Naive thymus-derived CD8-positive, alpha-beta T cell (primary cell): ENCODE measurements at regions not wholly inside any gene's neighbourhood (a gene's known extent, or its start where the extent isn't known, plus 50 kb on each side); places are given as distances from the start of the nearest gene placed in this dataset.

Experiments
- ATAC-seq, 2 donors: fragments of 150-1000 bp; cut with Tn5 transposase in 1 of 2; sonication (Bioruptor Pico), chemical (Tn5 transposase) in 1 of 2; 1 replicate in 1 of 2; 2 replicates in 1 of 2; pipeline ENCODE4 v1.10.0; 2021; ENCODE audit warnings: mild to moderate bottlenecking in 2 of 2, moderate library complexity in 2 of 2
- POLR2A ChIA-PET: fragments of 350-600 bp; sonication (Branson Sonifier 250); formaldehyde crosslinking; loops from one replicate; lab custom pipeline; 2021; ENCODE audit warnings: antibody characterized with exemption; lab: Charles Lee
- DNase-seq, 10 donors: peaks; one replicate each; pipeline versions ENCODE4 v3.0.0 to v3.0.0-alpha.2; 2020 to 2022
- H3K27ac Mint-ChIP-seq, 10 donors: one replicate each; pipeline ENCODE4 v1.8.0; 2020 to 2022; ENCODE audit warnings: mild to moderate bottlenecking in 10 of 10, mixed read lengths in 10 of 10, moderate library complexity in 4 of 10, inconsistent platforms in 1 of 10
- H3K27me3 Mint-ChIP-seq, 5 donors: one replicate each; pipeline ENCODE4 v1.8.0; 2021 to 2022; ENCODE audit warnings: mixed read lengths in 5 of 5
- H3K36me3 Mint-ChIP-seq, 3 donors: one replicate each; pipeline ENCODE4 v1.8.0; 2020 to 2022; ENCODE audit warnings: mixed read lengths in 3 of 3, mild to moderate bottlenecking in 2 of 3, inconsistent platforms in 1 of 3
- H3K4me1 Mint-ChIP-seq, 4 donors: one replicate each; pipeline ENCODE4 v1.8.0; 2021 to 2022; ENCODE audit warnings: mixed read lengths in 4 of 4
- H3K4me3 Mint-ChIP-seq, 10 donors: one replicate each; pipeline ENCODE4 v1.8.0; 2020 to 2022; ENCODE audit warnings: mild to moderate bottlenecking in 10 of 10, mixed read lengths in 10 of 10, moderate library complexity in 6 of 10, inconsistent platforms in 1 of 10
- H3K9me3 Mint-ChIP-seq, 9 donors: one replicate each; pipeline ENCODE4 v1.8.0; 2020 to 2022; ENCODE audit warnings: mixed read lengths in 9 of 9, mild to moderate bottlenecking in 3 of 9, inconsistent platforms in 1 of 9, moderate library complexity in 1 of 9

GRCh38 chr14:21941885-21942284 lies 268.3 kb upstream of the OR4E1 start:
- Mint-ChIP-seq H3K27me3 (peaks cover 0 to 2% (median 0%) of the 10 kb centered on the region in 5 donors), H3K36me3 (no peaks in the 10 kb centered on the region), H3K4me3 (peak overlapping the region; percentile 34 to 88 (median 78)), H3K27ac (peak overlapping the region; percentile 27 to 93 (median 90)), H3K9me3 (no peaks in the 10 kb centered on the region), H3K4me1 (peaks cover 9 to 26% (median 19%) of the 10 kb centered on the region in 4 donors)
- ATAC-seq (peak; percentile 23 to 24), DNase-seq (no peak)
- POLR2A ChIA-PET, result interaction anchor here (0.8 to 1.0 kb wide), 4 partner anchors 18 to 628 kb away, joined by 3 to 4 read pairs (median 3); no protein-coding TSS in a partner anchor

DNA sequence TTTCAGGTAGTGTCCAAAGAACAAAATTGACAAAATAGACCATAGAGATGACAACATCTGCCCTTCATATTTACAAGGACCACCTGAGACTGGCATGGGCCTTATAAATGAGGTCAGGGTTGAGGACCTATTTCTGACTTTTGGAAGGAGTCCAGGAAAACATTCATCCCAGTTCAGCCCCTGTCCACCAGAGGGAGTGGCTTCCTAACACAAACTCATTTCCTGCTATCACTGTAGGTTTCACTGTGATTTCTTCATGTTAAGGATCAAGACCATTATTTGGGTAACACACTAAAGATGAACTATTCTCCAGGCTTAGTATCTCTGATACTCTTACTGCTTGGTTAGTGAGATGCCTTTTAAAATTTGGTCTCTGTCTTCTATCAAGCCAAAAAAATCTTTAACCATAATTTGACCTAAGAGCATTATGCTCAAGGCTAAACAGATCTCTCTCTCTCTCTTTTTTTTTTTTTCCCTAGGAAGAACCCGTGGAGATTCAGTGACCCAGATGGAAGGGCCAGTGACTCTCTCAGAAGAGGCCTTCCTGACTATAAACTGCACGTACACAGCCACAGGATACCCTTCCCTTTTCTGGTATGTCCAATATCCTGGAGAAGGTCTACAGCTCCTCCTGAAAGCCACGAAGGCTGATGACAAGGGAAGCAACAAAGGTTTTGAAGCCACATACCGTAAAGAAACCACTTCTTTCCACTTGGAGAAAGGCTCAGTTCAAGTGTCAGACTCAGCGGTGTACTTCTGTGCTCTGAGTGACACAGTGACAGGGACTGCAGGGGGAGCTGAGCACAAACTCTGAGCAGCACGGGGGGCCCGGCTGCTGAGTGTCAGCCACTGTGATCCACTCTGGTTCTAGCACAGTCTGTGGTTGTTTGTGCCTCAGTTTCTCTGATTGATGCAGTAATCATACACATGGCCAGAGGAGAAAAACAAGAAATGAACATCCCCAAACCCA lies 267.6 kb upstream of the OR4E1 start:
- no peaks in the 10 kb centered on the region for H3K9me3 Mint-ChIP-seq
- ATAC-seq, result peak; percentile 88 to 92
- peaks cover 0 to 2% (median 0%) of the 10 kb centered on the region in 5 donors for H3K27me3 Mint-ChIP-seq
- peak overlapping the region; percentile 27 to 93 (median 90) for H3K27ac Mint-ChIP-seq
- H3K4me1 Mint-ChIP-seq, result peaks cover 9 to 26% (median 19%) of the 10 kb centered on the region in 4 donors
- H3K36me3 Mint-ChIP-seq, result no peaks in the 10 kb centered on the region
- POLR2A ChIA-PET, result interaction anchor here (0.8 to 1.0 kb wide), 5 partner anchors 17 to 629 kb away, joined by 3 to 4 read pairs (median 3); no protein-coding TSS in a partner anchor
- peak in 6 of 10 donors; percentile 6 to 50 (median 35) for DNase-seq
- H3K4me3 Mint-ChIP-seq, result peak overlapping the region; percentile 65 to 88 (median 78)

- no peak for DNase-seq
Measured at GRCh38 chr14:21939836-21940235, 266.2 kb upstream of the OR4E1 start.

DNA sequence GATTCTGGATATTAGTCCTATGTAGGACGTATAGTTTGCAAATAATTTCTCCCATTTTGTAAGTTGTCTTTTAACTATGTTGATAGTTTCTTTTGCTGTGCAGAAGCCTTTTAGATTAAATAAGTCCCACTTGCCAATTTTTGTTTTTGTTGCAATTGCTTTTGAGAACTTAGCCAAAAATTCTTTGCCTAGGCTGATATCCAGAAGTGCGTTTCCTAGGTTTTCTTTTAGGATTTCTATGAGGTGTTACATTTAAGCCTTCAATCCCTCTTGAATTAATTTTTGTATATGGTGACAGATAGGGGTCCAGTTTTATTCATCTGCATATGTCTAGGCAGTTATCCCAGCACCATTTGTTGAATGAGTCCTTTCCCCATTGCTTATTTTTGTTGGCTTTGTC lies 264.4 kb upstream of the OR4E1 start:
- Mint-ChIP-seq H3K27ac (peak overlapping the region in 1 of 10 donors; percentile 65), H3K4me1 (peaks cover 9 to 24% (median 20%) of the 10 kb centered on the region in 4 donors)

More at GRCh38 chr14:21939836-21940235, 266.2 kb upstream of the OR4E1 start:
- Mint-ChIP-seq H3K27ac (peak overlapping the region in 1 of 10 donors; percentile 66), H3K27me3 (peaks cover 0 to 2% (median 0%) of the 10 kb centered on the region in 5 donors), H3K4me1 (peaks cover 9 to 23% (median 18%) of the 10 kb centered on the region in 4 donors), H3K36me3 (no peaks in the 10 kb centered on the region), H3K4me3 (no peak overlapping the region), H3K9me3 (no peaks in the 10 kb centered on the region)
- POLR2A ChIA-PET, result no interaction called here
- no peak for ATAC-seq

DNA sequence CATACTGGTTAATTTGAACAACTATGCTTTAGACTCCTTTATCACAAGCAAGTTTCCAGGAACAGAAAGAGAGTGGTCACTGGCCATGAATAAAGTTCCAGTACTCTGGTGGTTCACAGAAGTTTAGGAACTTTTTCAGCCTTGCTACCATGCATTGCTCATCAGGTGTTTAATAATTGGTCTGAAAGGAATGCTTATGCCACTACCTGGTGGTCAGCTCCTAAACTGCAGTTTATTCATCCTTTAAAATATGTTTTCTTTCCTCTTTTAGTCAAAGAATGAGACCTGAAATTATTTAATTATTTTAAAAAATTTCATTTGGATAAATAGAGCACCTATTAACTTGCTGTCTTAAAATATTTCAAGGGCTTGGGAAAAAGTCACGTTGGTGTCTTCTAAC lies 260.1 kb upstream of the OR4E1 start:
- no peaks in the 10 kb centered on the region for H3K9me3 Mint-ChIP-seq
- H3K4me3 Mint-ChIP-seq, result no peak overlapping the region
- H3K36me3 Mint-ChIP-seq, result no peaks in the 10 kb centered on the region
- POLR2A ChIA-PET, result interaction anchor here (1.0 to 2.2 kb wide), 3 partner anchors 9 to 16 kb away, joined by 3 to 11 read pairs (median 4); no protein-coding TSS in a partner anchor
- peaks cover 2 to 15% (median 12%) of the 10 kb centered on the region in 4 donors for H3K4me1 Mint-ChIP-seq
- peak in 1 of 2 donors; percentile 27 for ATAC-seq
- peak in 2 of 10 donors; percentile 28 to 30 for DNase-seq
- H3K27ac Mint-ChIP-seq, result no peak overlapping the region
- H3K27me3 Mint-ChIP-seq, result no peaks in the 10 kb centered on the region

More for the DNA sequence above, 264.4 kb upstream of the OR4E1 start:
- Mint-ChIP-seq H3K9me3 (no peaks in the 10 kb centered on the region), H3K36me3 (no peaks in the 10 kb centered on the region), H3K27me3 (peaks cover 0 to 2% (median 0%) of the 10 kb centered on the region in 5 donors), H3K4me3 (no peak overlapping the region)
- ATAC-seq (no peak), DNase-seq (no peak)
- POLR2A ChIA-PET, result no interaction called here

- POLR2A ChIA-PET, result interaction anchor here (1.4 kb wide), 1 partner anchor 9 kb away, joined by 3 read pairs; no protein-coding TSS in a partner anchor
- H3K27me3 Mint-ChIP-seq, result no peaks in the 10 kb centered on the region
- ATAC-seq (peak; percentile 86), DNase-seq (peak; percentile 33 to 85 (median 64))
- peak overlapping the region; percentile 39 to 87 (median 72) for H3K4me3 Mint-ChIP-seq
- peaks cover 10 to 67% (median 57%) of the 10 kb centered on the region in 4 donors for H3K4me1 Mint-ChIP-seq
- H3K36me3 Mint-ChIP-seq, result peaks cover 0 to 5% (median 0%) of the 10 kb centered on the region in 3 donors
- H3K27ac Mint-ChIP-seq, result peak overlapping the region; percentile 16 to 96 (median 92)
- H3K9me3 Mint-ChIP-seq, result peaks cover 0 to 10% (median 0%) of the 10 kb centered on the region in 9 donors
Measured at GRCh38 chr14:21924479-21924878, 250.9 kb upstream of the OR4E1 start.

- Mint-ChIP-seq H3K27ac (peak overlapping the region; percentile 35 to 96 (median 92)), H3K36me3 (peaks cover 0 to 5% (median 0%) of the 10 kb centered on the region in 3 donors), H3K4me3 (peak overlapping the region; percentile 39 to 87 (median 72)), H3K9me3 (peaks cover 0 to 10% (median 0%) of the 10 kb centered on the region in 9 donors), H3K27me3 (no peaks in the 10 kb centered on the region), H3K4me1 (peaks cover 11 to 69% (median 60%) of the 10 kb centered on the region in 4 donors)
- POLR2A ChIA-PET, result interaction anchor here (0.7 to 1.5 kb wide), 7 partner anchors 10 to 638 kb away, joined by 3 to 4 read pairs (median 3); no protein-coding TSS in a partner anchor
- peak; percentile 89 to 93 for ATAC-seq
- DNase-seq, result peak in 8 of 10 donors; percentile 13 to 66 (median 44)
Measured at GRCh38 chr14:21923820-21924219, 250.2 kb upstream of the OR4E1 start.

DNA sequence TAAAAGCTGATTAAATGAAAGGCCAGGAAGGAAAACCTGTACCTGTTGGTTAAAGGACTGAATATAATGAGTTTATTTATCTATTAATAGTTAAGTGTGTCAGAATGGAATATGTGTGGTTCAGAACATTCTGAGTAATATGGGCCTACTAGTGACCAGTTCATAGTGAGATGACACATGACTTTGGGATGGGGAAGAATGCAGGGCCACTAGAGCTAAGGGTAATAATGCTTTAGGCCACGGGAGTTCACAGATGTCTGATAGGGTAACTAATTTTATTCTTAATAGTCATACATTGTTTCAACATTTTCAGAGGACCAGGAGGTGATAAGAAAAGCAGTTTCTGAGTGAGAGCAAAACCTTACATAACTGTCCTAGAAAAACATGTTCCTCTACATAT lies 247.8 kb upstream of the OR4E1 start:
- Mint-ChIP-seq H3K9me3 (peaks cover 0 to 10% (median 0%) of the 10 kb centered on the region in 9 donors), H3K27ac (peak overlapping the region in 8 of 10 donors; percentile 70 to 96 (median 84)), H3K27me3 (no peaks in the 10 kb centered on the region), H3K4me3 (peak overlapping the region in 2 of 10 donors; percentile 19 to 22), H3K36me3 (peaks cover 0 to 5% (median 0%) of the 10 kb centered on the region in 3 donors), H3K4me1 (peaks cover 16 to 81% (median 70%) of the 10 kb centered on the region in 4 donors)
- POLR2A ChIA-PET, result interaction anchor here (0.9 to 1.4 kb wide), 3 partner anchors 69 to 641 kb away, joined by 3 to 5 read pairs (median 4); no protein-coding TSS in a partner anchor
- ATAC-seq (no peak), DNase-seq (no peak)

DNA sequence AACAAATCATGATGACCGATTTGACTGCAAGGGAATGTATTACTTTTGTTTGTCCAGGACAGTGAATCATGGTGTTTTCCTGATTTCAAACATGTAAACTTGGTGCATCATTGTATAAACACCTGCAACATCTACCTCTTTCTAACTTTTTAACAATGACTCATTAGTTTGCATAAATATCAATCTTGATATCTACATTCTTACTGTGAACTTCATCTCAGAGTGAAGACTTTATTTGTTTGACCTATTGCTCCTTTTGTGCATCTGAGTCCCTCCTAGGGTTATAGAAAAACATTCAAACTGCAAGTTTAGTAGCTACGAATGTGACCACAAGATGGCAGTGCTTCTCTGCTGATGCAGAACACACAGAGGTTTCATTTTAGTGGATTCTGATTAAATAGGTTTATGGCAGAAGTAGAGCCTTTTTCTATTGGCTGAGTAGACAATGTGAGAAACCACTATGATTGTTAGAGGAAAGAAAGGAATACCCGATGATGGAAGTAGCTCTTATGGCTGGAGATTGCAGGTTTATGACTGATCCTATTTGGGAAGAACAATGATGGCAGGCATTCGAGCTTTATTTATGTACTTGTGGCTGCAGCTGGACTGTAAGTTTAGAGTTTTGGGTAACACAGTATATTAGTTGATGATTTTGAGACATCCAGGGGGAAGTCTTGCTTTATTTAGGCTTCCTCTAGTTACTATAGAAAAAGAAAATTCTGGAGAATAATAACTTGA lies 244.2 kb upstream of the OR4E1 start:
- no peaks in the 10 kb centered on the region for H3K27me3 Mint-ChIP-seq
- DNase-seq, result peak in 9 of 10 donors; percentile 37 to 80 (median 64)
- ATAC-seq, result peak; percentile 65 to 70
- peak overlapping the region; percentile 64 to 89 (median 81) for H3K4me3 Mint-ChIP-seq
- POLR2A ChIA-PET, result interaction anchor here (0.5 to 3.7 kb wide), 11 partner anchors 11 to 722 kb away, joined by 3 to 17 read pairs (median 3); no protein-coding TSS in a partner anchor
- peaks cover 0 to 10% (median 0%) of the 10 kb centered on the region in 9 donors for H3K9me3 Mint-ChIP-seq
- peak overlapping the region; percentile 3 to 91 (median 82) for H3K27ac Mint-ChIP-seq
- peaks cover 12 to 73% (median 50%) of the 10 kb centered on the region in 4 donors for H3K4me1 Mint-ChIP-seq
- peaks cover 0 to 5% (median 0%) of the 10 kb centered on the region in 3 donors for H3K36me3 Mint-ChIP-seq

DNA sequence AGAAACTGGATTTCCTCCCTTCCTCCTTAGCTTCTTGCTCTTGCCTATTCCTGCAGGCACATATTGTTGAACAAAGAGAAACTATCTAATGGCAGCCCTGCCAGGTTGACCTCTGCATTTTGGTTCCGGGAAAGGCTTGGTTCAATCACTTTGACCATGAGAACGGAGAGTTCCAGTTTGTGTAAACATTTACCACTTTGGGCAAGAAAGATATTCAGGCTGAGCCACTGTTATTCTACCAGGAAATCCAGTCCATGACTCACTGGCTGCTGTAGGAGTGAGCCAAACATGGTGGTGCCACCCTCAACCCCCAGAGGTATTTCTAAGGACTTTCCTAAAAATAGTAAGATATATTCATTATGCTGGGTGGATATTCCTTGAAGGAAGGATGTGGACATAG lies 242.2 kb upstream of the OR4E1 start:
- POLR2A ChIA-PET, result no interaction called here
- Mint-ChIP-seq H3K36me3 (no peaks in the 10 kb centered on the region), H3K4me1 (peaks cover 10 to 60% (median 38%) of the 10 kb centered on the region in 4 donors), H3K9me3 (peaks cover 0 to 2% (median 0%) of the 10 kb centered on the region in 9 donors), H3K27ac (peak overlapping the region in 7 of 10 donors; percentile 27 to 90 (median 80)), H3K27me3 (peaks cover 0 to under 1% (median 0%) of the 10 kb centered on the region in 5 donors), H3K4me3 (peak overlapping the region in 2 of 10 donors; percentile 27 to 34)
- DNase-seq (no peak), ATAC-seq (no peak)

DNA sequence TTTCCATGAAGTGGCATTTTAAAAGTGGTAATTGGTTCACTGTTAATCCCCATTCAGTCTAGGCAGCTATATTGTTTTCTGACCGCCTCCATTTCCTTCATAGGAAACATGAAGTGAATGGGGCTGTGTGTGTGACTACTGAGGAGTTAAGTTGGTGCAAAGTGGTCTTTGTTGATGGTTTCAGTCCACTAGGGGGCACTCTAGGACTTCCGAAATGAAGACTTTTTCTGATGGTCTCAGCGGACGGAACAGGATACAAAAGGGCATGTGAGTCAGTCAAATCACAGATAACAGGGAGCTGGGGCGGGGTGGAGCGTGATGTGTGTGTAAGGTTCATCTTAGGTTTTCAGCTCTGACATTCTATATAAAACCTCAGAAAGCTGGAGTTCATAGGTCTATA lies 240.1 kb upstream of the OR4E1 start:
- Mint-ChIP-seq H3K9me3 (no peaks in the 10 kb centered on the region), H3K36me3 (no peaks in the 10 kb centered on the region), H3K4me1 (peaks cover 7 to 46% (median 29%) of the 10 kb centered on the region in 4 donors), H3K27ac (peak overlapping the region; percentile 17 to 90 (median 86)), H3K27me3 (peaks cover 0 to 2% (median 0%) of the 10 kb centered on the region in 5 donors), H3K4me3 (peak overlapping the region; percentile 32 to 83 (median 65))
- ATAC-seq, result peak; percentile 80 to 86
- POLR2A ChIA-PET, result interaction anchor here (0.6 to 2.3 kb wide), 7 partner anchors 9 to 656 kb away, joined by 3 to 10 read pairs (median 3); no protein-coding TSS in a partner anchor
- DNase-seq, result peak; percentile 28 to 91 (median 77)
